Activated T-cell treated with anti-CD3 and anti-CD28 coated beads, Interleukin-2, amount 50 U/mL, for 48 hours (primary cell): ENCODE measurements at regions not wholly inside any gene's neighbourhood (a gene's known extent, or its start where the extent isn't known, plus 50 kb on each side); places are given as distances from the start of the nearest gene placed in this dataset.
"Not testable (repeated sequence)": the region's sequence is repeated elsewhere in the genome, so short reads cannot be mapped to it uniquely, and the experiment has no call there.

Experiments used
- DNase-seq, 2 experiments: peaks; one replicate each; pipeline ENCODE4 v3.0.0-alpha.2; 2020

GRCh38 chr10:10730471-10731043 is 287.1 kb upstream of the CELF2 start:
- DNase-seq: no peak

DNA sequence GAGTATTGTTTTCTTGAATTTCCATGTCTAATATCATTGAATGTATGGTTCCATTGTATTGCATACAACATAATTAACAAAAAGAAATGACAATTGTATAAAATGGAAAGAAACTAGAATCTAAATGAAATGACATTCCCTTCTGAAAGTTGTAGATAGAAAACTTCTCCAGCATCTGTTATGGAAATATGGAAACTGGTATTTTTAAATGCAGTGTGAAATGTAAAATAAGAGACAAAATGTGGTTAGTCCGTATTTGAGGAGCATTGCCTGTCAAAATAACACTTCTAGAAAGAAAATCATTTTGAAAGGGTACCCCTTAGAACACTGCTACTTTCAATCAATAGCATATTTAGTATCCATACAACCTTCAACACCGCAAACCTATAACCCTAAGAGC is 286.3 kb upstream of the CELF2 start:
- DNase-seq: no peak

DNA sequence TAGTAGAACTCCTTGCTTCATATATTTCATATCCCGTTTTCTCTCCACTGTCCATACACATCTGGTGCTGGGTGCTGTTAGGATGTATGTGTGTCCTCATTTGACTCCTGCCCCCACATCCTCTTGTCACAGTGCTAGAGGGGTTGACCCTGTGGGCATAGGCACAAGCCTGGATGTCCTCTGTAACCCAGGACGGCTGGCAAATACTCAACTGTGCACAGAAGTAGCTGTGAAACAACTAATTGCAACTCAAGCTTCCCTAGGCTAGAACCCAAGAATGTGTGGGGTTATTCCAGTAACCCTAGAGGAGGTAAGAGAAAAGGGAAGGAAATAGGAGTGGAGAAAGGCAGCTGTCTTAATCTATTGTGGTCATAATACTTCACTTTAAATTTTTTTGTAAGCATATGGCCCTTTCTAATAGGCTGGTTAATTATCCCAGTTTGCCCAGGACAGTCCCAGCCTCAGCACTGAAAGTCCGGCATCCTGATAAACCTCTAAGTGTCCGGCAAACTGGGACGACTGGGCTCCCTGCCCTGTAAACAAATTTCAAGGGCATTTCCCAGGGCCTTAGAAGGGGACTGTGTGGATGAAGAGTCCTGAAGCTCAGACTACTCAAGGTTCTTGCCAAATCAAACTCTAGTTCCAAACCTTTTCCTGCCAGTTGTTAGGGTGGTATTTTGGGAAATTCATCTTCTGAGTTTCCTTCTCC is 283.2 kb upstream of the CELF2 start:
- DNase-seq: no peak

GRCh38 chr10:10745291-10745690 is 272.4 kb upstream of the CELF2 start:
- no peak for DNase-seq

GRCh38 chr10:10755490-10755889 is 262.2 kb upstream of the CELF2 start:
- DNase-seq: no peak

DNA sequence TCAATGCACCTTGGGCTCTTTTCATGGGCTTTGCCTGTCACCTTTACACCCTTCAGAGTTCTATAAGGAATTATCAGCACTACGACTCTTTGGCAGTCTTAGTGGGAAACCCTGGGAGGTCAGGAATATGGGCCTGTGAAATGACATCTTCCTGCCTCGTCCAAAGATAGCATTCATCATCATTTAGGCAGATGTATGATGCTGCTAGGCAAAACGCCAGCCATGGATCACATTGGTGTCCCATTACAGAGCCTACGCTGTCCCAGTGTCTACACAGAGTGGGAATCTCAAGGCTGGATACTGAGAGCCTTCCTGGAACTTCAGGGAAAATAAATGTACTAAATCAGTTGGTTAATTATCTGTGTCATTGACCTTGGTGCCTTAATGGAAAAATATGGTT is 259.4 kb upstream of the CELF2 start:
- no peak for DNase-seq

- DNase-seq: not testable (repeated sequence)
Measured at GRCh38 chr10:10759806-10760205, 257.9 kb upstream of the CELF2 start.

GRCh38 chr10:10765017-10765416 is 252.7 kb upstream of the CELF2 start:
- DNase-seq: no peak

GRCh38 chr10:10772411-10772810 is 245.3 kb upstream of the CELF2 start:
- no peak for DNase-seq

DNA sequence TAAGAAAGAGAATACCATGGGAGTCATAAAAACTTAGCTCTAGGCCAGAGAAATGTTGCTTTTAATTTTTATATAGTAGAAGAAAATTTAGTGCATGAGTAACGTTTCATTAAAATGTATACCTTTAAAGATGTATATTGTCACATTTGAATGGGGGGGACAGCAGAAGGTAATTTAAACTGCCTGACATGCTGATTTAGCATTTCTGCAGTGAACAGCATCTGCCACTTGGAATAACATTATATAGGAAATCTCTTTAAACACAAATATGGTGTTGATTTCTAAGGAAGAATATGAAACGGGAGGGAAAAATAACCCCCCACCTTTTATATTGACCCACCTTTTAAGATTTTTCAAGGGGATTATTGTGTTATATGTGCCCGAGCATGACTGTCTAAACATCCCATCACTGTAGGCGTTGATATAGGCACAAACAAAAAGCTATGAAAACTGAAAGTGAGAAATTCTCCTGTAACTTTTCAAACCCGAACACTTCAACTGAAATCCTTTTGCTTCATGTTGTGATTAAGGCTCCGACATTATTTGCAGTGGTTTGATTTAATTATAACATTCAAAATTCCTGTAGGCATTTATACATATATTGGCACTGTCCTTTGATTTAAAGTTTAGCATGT is 244.7 kb upstream of the CELF2 start:
- DNase-seq: no peak

DNA sequence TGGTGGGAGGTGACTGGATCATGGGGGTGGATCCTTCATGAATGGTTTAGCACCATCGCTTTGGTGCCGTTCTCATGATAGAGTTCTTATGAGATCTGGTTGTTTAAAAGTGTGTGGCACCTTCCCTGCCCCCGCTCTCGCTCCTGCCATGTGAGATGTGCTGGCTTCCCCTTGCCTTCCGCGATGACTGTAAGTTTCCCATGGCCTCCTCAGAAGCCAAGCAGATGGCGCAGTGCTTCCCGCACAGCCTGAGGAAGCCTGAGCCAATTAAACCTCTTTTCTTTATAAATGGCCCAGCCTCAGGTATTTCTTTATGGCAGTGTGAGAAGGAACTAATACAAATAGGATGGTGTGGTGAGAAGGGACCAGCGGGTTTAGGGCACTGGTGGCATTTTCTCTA is 243.3 kb upstream of the CELF2 start:
- DNase-seq: no peak

DNA sequence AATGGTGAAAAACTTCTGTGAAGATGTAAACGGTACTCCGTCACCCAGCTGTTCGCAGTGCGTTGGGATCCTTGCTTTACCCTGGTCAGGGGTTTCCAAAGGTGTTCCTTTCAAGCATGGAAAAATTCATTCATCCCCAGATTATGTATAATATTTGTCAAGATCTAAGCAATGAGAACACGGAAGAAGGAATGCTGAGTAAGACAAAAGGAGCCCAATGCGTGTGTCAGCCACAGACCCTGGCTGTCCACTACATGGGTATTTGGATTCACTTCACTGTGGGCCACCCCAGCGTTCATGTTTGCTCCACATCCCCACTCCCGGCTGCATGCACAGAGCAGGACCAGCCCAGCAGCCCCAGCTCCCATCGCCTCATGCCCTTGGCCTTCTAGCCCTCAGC is 241.3 kb upstream of the CELF2 start:
- DNase-seq: no peak

DNA sequence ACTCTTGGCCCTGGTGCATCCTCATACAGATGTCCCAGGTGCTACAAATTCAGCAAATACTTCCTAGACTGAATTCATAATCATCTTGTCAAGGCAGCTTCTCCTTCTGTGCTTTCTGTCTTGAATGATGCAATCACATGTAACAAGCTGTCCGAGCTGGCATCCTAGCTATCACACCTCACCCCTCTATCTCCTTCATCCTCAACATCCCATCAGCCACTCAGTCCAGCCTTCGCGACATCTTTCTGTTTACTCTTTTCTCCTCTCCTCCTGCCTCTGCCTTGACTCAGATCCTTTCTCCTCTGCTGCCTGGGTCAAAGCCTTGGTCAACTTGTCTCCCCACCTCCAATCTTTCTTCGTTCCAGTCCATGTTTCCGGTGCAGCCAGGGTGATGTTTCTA is 240.4 kb upstream of the CELF2 start:
- DNase-seq: no peak

DNA sequence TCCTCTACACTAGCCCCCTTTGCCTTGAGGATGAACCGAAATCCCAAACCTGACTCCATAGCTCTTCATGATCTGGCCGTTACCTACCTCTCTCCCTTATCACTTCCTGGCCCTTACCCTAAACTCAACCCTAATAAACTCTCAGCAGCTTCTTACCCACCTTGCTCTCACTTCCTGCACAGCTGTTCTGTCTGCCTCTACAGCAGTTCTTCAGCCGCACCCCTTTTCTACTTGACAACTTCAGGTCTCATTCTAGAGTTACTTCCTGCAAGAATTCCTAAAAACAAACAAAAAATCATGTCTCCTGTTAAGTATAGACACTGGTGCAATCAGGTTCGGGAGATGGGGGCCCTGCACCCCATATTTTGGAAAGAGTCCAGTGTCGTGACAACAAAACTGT is 239.9 kb upstream of the CELF2 start:
- no peak for DNase-seq

- DNase-seq: no peak
Measured at GRCh38 chr10:10778959-10779358, 238.7 kb upstream of the CELF2 start.

DNA sequence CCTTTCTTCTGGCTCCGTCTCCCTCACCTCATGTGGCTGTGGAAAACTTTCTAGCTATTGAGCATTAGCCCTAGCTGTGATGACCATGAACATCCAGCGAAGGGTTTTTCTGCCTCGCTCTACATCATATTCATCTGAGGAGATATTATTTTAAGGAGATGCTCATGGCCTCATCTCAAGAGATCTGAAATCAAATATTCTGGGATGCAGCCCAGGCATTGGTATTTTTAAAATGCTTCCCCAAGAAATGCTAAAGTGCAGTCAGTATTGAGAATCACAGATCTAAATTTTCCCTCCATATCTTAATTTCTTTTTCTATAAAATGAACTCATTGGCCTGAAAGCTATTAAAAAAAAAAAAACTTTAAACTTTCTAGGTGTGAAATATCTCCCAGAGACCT is 238.2 kb upstream of the CELF2 start:
- DNase-seq: no peak

- no peak for DNase-seq
Measured at GRCh38 chr10:10780746-10781145, 236.9 kb upstream of the CELF2 start.

GRCh38 chr10:10782603-10783002 is 235.1 kb upstream of the CELF2 start:
- DNase-seq: no peak

DNA sequence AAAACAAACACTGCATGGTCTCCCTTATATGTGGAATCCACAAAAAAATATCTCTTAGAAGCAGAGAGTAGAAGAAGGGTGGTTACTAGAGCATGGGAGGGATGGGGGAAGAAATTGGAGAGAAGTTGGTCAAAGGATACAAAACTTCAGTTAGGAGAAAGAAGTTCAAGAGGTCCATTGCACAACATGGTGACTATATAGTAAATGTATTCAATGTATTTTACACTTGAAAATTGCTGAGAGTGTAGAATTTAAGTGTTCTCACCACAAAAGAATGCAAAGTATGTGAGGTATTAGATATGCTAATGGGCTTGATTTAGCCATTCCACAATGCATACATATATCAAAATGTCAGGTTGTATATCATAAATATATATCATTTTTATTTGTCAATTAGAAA is 232.0 kb upstream of the CELF2 start:
- DNase-seq: no peak

DNA sequence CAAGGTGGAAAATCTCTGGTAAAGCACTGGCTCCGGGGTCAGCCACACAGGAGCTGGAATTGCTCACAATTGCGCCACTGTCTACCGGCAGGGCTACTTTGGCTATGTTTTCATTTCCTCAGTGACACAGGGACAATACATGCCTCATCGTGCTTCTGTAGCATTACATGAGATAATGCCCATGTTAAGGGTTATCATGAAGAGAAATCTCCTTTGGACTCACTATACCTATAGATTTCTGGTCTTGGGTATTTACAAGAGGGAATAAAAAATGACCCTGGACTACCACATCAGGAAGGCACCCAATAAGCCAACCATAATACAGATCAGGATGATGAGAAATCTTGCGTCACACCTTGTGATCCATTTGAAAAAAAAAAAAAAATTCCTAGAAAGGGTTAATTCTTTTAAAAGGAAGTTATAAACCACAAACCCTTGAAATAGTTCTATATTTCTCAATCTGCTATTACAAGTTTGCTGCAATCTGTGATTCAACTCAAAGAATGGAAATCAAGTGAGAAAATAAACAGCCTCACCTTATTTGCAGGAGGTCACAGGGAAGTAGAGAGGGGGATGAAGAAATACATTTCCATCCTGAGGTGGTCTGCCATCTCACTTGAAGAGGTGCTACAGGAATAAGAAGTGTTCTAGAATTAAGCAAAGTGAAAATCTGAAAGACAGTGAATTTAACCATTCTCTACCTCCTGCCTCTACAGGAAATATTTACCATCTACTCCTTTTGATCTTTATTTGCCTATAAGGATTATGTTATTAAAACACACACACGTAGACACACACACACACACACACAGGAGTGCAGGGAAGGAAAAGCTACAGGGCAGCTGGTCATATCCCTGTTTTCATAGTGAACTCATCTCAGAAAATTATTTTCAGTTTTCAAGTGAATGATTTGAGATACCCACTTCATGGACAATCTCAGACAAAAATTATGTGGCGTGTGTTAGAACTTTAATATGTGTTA is 231.3 kb upstream of the CELF2 start:
- no peak for DNase-seq

- DNase-seq: no peak
Measured at GRCh38 chr10:10787586-10787985, 230.1 kb upstream of the CELF2 start.

- DNase-seq: no peak
Measured at GRCh38 chr10:10788761-10789160, 228.9 kb upstream of the CELF2 start.

GRCh38 chr10:10791869-10792268 is 225.8 kb upstream of the CELF2 start:
- no peak for DNase-seq
